Vagina (tissue), 2 donors: ENCODE measurements at regions not wholly inside any gene's neighbourhood (a gene's known extent, or its start where the extent isn't known, plus 50 kb on each side); places are given as distances from the start of the nearest gene placed in this dataset.

ENCODE experiments used
- DNase-seq, 2 donors: peaks; one replicate each; pipeline ENCODE4 v3.0.0-alpha.2; 2017; ENCODE audit errors: extremely low spot score in 2 of 2
- H3K27ac ChIP-seq: fragments of 200-600 bp; sonication (generic); one replicate; pipeline ENCODE4 v1.5.1; 2019
- H3K27me3 ChIP-seq: fragments of 200-600 bp; sonication (generic); one replicate; pipeline ENCODE4 v1.5.1; 2019
- H3K36me3 ChIP-seq, 2 donors: fragments of 200-600 bp; sonication (generic); one replicate each; pipeline ENCODE4 v1.5.1; 2017 to 2019
- H3K4me1 ChIP-seq: fragments of 200-600 bp; sonication (generic); one replicate; pipeline ENCODE4 v1.5.1; 2019
- H3K4me3 ChIP-seq, 2 donors: fragments of 200-600 bp; sonication (generic); 1 replicate in 1 of 2; 2 replicates in 1 of 2; pipeline ENCODE4 v1.5.1; 2016 to 2019
- H3K9me3 ChIP-seq: fragments of 200-600 bp; sonication (generic); one replicate; pipeline ENCODE4 v1.5.1; 2019
- CTCF ChIP-seq, 3 experiments: fragments of 450-650 bp in 2 of 3; fragments of 200-600 bp in 1 of 3; sonication (generic) in 1 of 3; IDR thresholded peaks; one replicate each; pipeline ENCODE4 v1.5.1; 2017 to 2019; ENCODE audit warnings: antibody characterized with exemption in 3 of 3, mild to moderate bottlenecking in 2 of 3, moderate library complexity in 2 of 3
- POLR2A ChIP-seq, 2 donors: fragments of 450-650 bp; IDR thresholded peaks; one replicate each; pipeline ENCODE4 v1.6.1; 2017; ENCODE audit warnings: antibody characterized with exemption in 2 of 2, mild to moderate bottlenecking in 2 of 2, moderate library complexity in 2 of 2
- POLR2AphosphoS5 ChIP-seq, 2 donors: sonication (generic); formaldehyde crosslinking; IDR thresholded peaks; one replicate each; pipeline ENCODE4 v1.9.0; 2017; ENCODE audit warnings: antibody characterized with exemption in 2 of 2, mild to moderate bottlenecking in 2 of 2, low read depth in 1 of 2; ENCODE audit not compliant: insufficient read depth in 1 of 2
- intact Hi-C: fragments of 100-400 bp; cut with DNase I; formaldehyde crosslinking; loops from one replicate; pipeline ENCODE4 v1.15.1; 2023

GRCh38 chr18:67913040-67913439, 396.5 kb upstream of the DSEL start:
- H3K36me3 ChIP-seq = no peaks in the 10 kb centered on the region
- no peak for TF ChIP-seq POLR2A (IDR thresholded peaks at IDR 0.05)
- no peak for TF ChIP-seq POLR2AphosphoS5 (IDR thresholded peaks at IDR 0.05; ENCODE audit: insufficient read depth in 1 of 2, low read depth in 1 of 2)
- no peak for TF ChIP-seq CTCF (IDR thresholded peaks at IDR 0.05)
- no peaks in the 10 kb centered on the region for H3K9me3 ChIP-seq
- DNase-seq = no peak
- no peaks in the 10 kb centered on the region for H3K27me3 ChIP-seq
- H3K4me1 ChIP-seq = no peaks in the 10 kb centered on the region
- no peak overlapping the region for H3K4me3 ChIP-seq
- intact Hi-C loops = no loop called here
- no peak overlapping the region for H3K27ac ChIP-seq

GRCh38 chr18:67901573-67901972, 385.1 kb upstream of the DSEL start:
- no peak for TF ChIP-seq POLR2AphosphoS5 (IDR thresholded peaks at IDR 0.05; ENCODE audit: insufficient read depth in 1 of 2, low read depth in 1 of 2)
- no peak for TF ChIP-seq POLR2A (IDR thresholded peaks at IDR 0.05)
- TF ChIP-seq CTCF (IDR thresholded peaks at IDR 0.05) = no peak
- Histone ChIP-seq H3K9me3 (no peaks in the 10 kb centered on the region), H3K4me3 (no peak overlapping the region), H3K36me3 (no peaks in the 10 kb centered on the region), H3K4me1 (no peaks in the 10 kb centered on the region), H3K27me3 (no peaks in the 10 kb centered on the region), H3K27ac (no peak overlapping the region)
- intact Hi-C loops = no loop called here
- DNase-seq = no peak

- Histone ChIP-seq H3K9me3 (no peaks in the 10 kb centered on the region), H3K4me1 (no peaks in the 10 kb centered on the region), H3K36me3 (no peaks in the 10 kb centered on the region), H3K27ac (no peak overlapping the region), H3K4me3 (no peak overlapping the region), H3K27me3 (no peaks in the 10 kb centered on the region)
- no peak for TF ChIP-seq CTCF (IDR thresholded peaks at IDR 0.05)
- no peak for TF ChIP-seq POLR2AphosphoS5 (IDR thresholded peaks at IDR 0.05; ENCODE audit: insufficient read depth in 1 of 2, low read depth in 1 of 2)
- no peak for DNase-seq
- intact Hi-C loops = no loop called here
These were observed 379.9 kb upstream of the DSEL start for GRCh38 chr18:67896451-67896850.

- H3K27me3 ChIP-seq = no peaks in the 10 kb centered on the region
- H3K27ac ChIP-seq = no peak overlapping the region
- H3K36me3 ChIP-seq = no peaks in the 10 kb centered on the region
- no peak for DNase-seq
- no peak overlapping the region for H3K4me3 ChIP-seq
- TF ChIP-seq POLR2AphosphoS5 (IDR thresholded peaks at IDR 0.05; ENCODE audit: insufficient read depth in 1 of 2, low read depth in 1 of 2) = no peak
- TF ChIP-seq POLR2A (IDR thresholded peaks at IDR 0.05) = no peak
- TF ChIP-seq CTCF (IDR thresholded peaks at IDR 0.05) = no peak
- no peaks in the 10 kb centered on the region for H3K4me1 ChIP-seq
- no peaks in the 10 kb centered on the region for H3K9me3 ChIP-seq
- intact Hi-C loops = no loop called here
These were observed 377.4 kb upstream of the DSEL start for GRCh38 chr18:67893916-67894315.

GRCh38 chr18:67876871-67877270, 360.4 kb upstream of the DSEL start:
- Histone ChIP-seq H3K36me3 (no peaks in the 10 kb centered on the region), H3K4me1 (no peaks in the 10 kb centered on the region), H3K27ac (no peak overlapping the region), H3K9me3 (no peaks in the 10 kb centered on the region), H3K4me3 (no peak overlapping the region), H3K27me3 (no peaks in the 10 kb centered on the region)
- no peak for TF ChIP-seq CTCF (IDR thresholded peaks at IDR 0.05)
- no peak for TF ChIP-seq POLR2AphosphoS5 (IDR thresholded peaks at IDR 0.05; ENCODE audit: insufficient read depth in 1 of 2, low read depth in 1 of 2)
- no peak for TF ChIP-seq POLR2A (IDR thresholded peaks at IDR 0.05)
- DNase-seq = no peak
- intact Hi-C loops = no loop called here
